ENCODE measurements at regions not wholly inside any gene's neighbourhood (a gene's known extent, or its start where the extent isn't known, plus 50 kb on each side); places are given as distances from the start of the nearest gene placed in this dataset.

- DNase-seq (ENCODE audit: low spot score), result no peak
Observed at GRCh38 chr4:155094201-155094820, 114.1 kb upstream of the NPY2R start.

- DNase-seq (ENCODE audit: low spot score), result no peak
Observed at GRCh38 chr4:155099231-155099630, 109.2 kb upstream of the NPY2R start.

GRCh38 chr4:155106629-155107028 is 101.8 kb upstream of the NPY2R start:
- DNase-seq (ENCODE audit: low spot score), result no peak

- no peak for DNase-seq (ENCODE audit: low spot score)
Observed at GRCh38 chr4:155107059-155107458, 101.4 kb upstream of the NPY2R start.

- no peak for DNase-seq (ENCODE audit: low spot score)
Observed at GRCh38 chr4:155114790-155115189, 93.6 kb upstream of the NPY2R start.

- no peak for DNase-seq (ENCODE audit: low spot score)
Observed at GRCh38 chr4:155119006-155119405, 89.4 kb upstream of the NPY2R start.

GRCh38 chr4:155120536-155120935 is 87.9 kb upstream of the NPY2R start:
- DNase-seq (ENCODE audit: low spot score), result no peak

- no peak for DNase-seq (ENCODE audit: low spot score)
Observed at GRCh38 chr4:155122382-155122781, 86.1 kb upstream of the NPY2R start.

- no peak for DNase-seq (ENCODE audit: low spot score)
Observed at GRCh38 chr4:155134136-155134535, 74.3 kb upstream of the NPY2R start.

- no peak for DNase-seq (ENCODE audit: low spot score)
Observed at GRCh38 chr4:155140889-155141288, 67.5 kb upstream of the NPY2R start.

GRCh38 chr4:155143512-155143911 is 64.9 kb upstream of the NPY2R start:
- no peak for DNase-seq (ENCODE audit: low spot score)
